ENCODE measurements at regions not wholly inside any gene's neighbourhood (a gene's known extent, or its start where the extent isn't known, plus 50 kb on each side); places are given as distances from the start of the nearest gene placed in this dataset.

GRCh38 chr13:69288026-69288425 lies 819.6 kb upstream of the ATXN8OS start:
- Histone ChIP-seq H3K79me1 (ENCODE audit: low read depth, low read length) (no peaks in the 10 kb centered on the region), H3K4ac (replicated peaks; ENCODE audit: insufficient read length, low read depth, low read length) (no peak overlapping the region), H2AK5ac (ENCODE audit: low read depth, low read length) (no peak overlapping the region), H4K20me1 (replicated peaks in 1 of 2; ENCODE audit: control insufficient read depth in 1 of 2, insufficient read depth in 2 of 2, low read length in 2 of 2) (no peaks in the 10 kb centered on the region), H2BK12ac (ENCODE audit: low read depth, low read length) (no peak overlapping the region), H3K36me3 (ENCODE audit: control insufficient read depth in 2 of 4, insufficient read depth in 4 of 4, low read length in 3 of 4) (no peaks in the 10 kb centered on the region), H3K23ac (ENCODE audit: insufficient read length) (no peak overlapping the region), H4K91ac (replicated peaks; ENCODE audit: insufficient read length, low read length) (no peak overlapping the region), H3K23me2 (ENCODE audit: low read depth, low read length) (no peaks in the 10 kb centered on the region), H3K4me2 (ENCODE audit: insufficient read depth in 1 of 2, low read depth in 2 of 2, low read length in 2 of 2) (no peak overlapping the region), H2AFZ (ENCODE audit: low read length) (no peak overlapping the region), H2BK120ac (replicated peaks; ENCODE audit: low read depth, low read length) (no peak overlapping the region), H4K5ac (ENCODE audit: insufficient read length, low read depth, low read length) (no peak overlapping the region), H4K8ac (ENCODE audit: extremely low read depth, insufficient read depth, low read length) (no peak overlapping the region), H3K9me3 (ENCODE audit: insufficient read depth in 2 of 2, low read depth in 1 of 2, low read length in 1 of 2) (peaks cover 0 to 3% of the 10 kb centered on the region in 2 experiments; a peak in 1 of 4 replicates), H2BK15ac (ENCODE audit: low read length) (no peak overlapping the region), H3K4me3 (ENCODE audit: extremely low read depth in 1 of 4, insufficient read depth in 2 of 4, low read depth in 3 of 4, low read length in 4 of 4) (no peak overlapping the region), H3K9ac (replicated peaks in 1 of 4; ENCODE audit: extremely low read depth in 1 of 4, low read depth in 3 of 4, low read length in 3 of 4) (no peak overlapping the region), H3K4me1 (replicated peaks in 1 of 4; ENCODE audit: control insufficient read depth in 3 of 4, insufficient read depth in 4 of 4, low read length in 3 of 4) (no peaks in the 10 kb centered on the region; a peak in 1 of 7 replicates), H2BK20ac (ENCODE audit: low read length) (no peak overlapping the region), H3K27ac (ENCODE audit: low read depth, low read length) (no peak overlapping the region), H3K79me2 (ENCODE audit: control insufficient read depth in 1 of 2, insufficient read depth in 2 of 2, low read length in 2 of 2) (no peaks in the 10 kb centered on the region), H3K27me3 (replicated peaks in 1 of 4; ENCODE audit: control insufficient read depth in 3 of 4, extremely low read depth in 1 of 4, insufficient read depth in 3 of 4, low read length in 3 of 4) (no peaks in the 10 kb centered on the region), H3K18ac (ENCODE audit: extremely low read depth, low read length) (no peak overlapping the region), H2BK5ac (ENCODE audit: low read depth, low read length) (no peak overlapping the region), H3K14ac (ENCODE audit: insufficient read length) (no peak overlapping the region), H3K56ac (replicated peaks; ENCODE audit: insufficient read length, low read depth, low read length) (no peak overlapping the region)
- POLR2A ChIA-PET (ENCODE audit: partially characterized antibody) = no interaction called here
- CTCF ChIA-PET (ENCODE audit: partially characterized antibody) = interaction anchor here (0.7 to 2.1 kb wide), 2 partner anchors 7 to 16 kb away, joined by 3 to 5 read pairs; no protein-coding TSS in a partner anchor
- FAIRE-seq (no peak), DNase-seq (ENCODE audit: low read depth in 1 of 2, low spot score in 2 of 2) (no peak)
- TF ChIP-seq SRF (IDR thresholded peaks at IDR 0.05; ENCODE audit: low read depth, low read length) (no peak), EGR1 (IDR thresholded peaks at IDR 0.05; ENCODE audit: borderline replicate concordance, low read depth, low read length) (no peak), TAF7 (optimal IDR thresholded peaks at IDR 0.05; ENCODE audit: borderline replicate concordance, low read depth, low read length) (no peak), SP4 (IDR thresholded peaks at IDR 0.05; ENCODE audit: low read length) (no peak), USF2 (IDR thresholded peaks at IDR 0.05; ENCODE audit: low read length) (no peak), POU5F1 (IDR thresholded peaks at IDR 0.05; ENCODE audit: low read depth, low read length) (no peak), RXRA (IDR thresholded peaks at IDR 0.05; ENCODE audit: insufficient read depth, low read depth, low read length) (no peak), CHD2 (IDR thresholded peaks at IDR 0.05; ENCODE audit: low read length) (no peak), EZH2 (IDR thresholded peaks at IDR 0.05; ENCODE audit: low read depth, low read length, severe bottlenecking) (no peak), SP1 (IDR thresholded peaks at IDR 0.05; ENCODE audit: low read depth, low read length) (no peak), CTBP2 (IDR thresholded peaks at IDR 0.05; ENCODE audit: borderline replicate concordance, insufficient read depth, insufficient read length, low read length) (no peak), POLR2A (IDR thresholded peaks at IDR 0.05; ENCODE audit: control extremely low read depth in 1 of 2, low read depth in 2 of 2, low read length in 2 of 2) (no peak), BRCA1 (IDR thresholded peaks at IDR 0.05; ENCODE audit: low read depth, low read length) (no peak), SIN3A (conservative IDR thresholded peaks at IDR 0.05 in 1 of 2, IDR thresholded peaks at IDR 0.05 in 1 of 2; ENCODE audit: low read depth in 1 of 2, low read length in 2 of 2) (no peak), KDM1A (IDR thresholded peaks at IDR 0.05; ENCODE audit: borderline replicate concordance, low read length) (no peak)

Data from H1 (cell line).